Vagina (tissue), 2 donors: ENCODE measurements at regions not wholly inside any gene's neighbourhood (a gene's known extent, or its start where the extent isn't known, plus 50 kb on each side); places are given as distances from the start of the nearest gene placed in this dataset.

Source experiments
- DNase-seq, 2 donors: peaks; one replicate each; pipeline ENCODE4 v3.0.0-alpha.2; 2017; ENCODE audit errors: extremely low spot score in 2 of 2
- H3K27ac ChIP-seq: fragments of 200-600 bp; sonication (generic); one replicate; pipeline ENCODE4 v1.5.1; 2019
- H3K27me3 ChIP-seq: fragments of 200-600 bp; sonication (generic); one replicate; pipeline ENCODE4 v1.5.1; 2019
- H3K36me3 ChIP-seq, 2 donors: fragments of 200-600 bp; sonication (generic); one replicate each; pipeline ENCODE4 v1.5.1; 2017 to 2019
- H3K4me1 ChIP-seq: fragments of 200-600 bp; sonication (generic); one replicate; pipeline ENCODE4 v1.5.1; 2019
- H3K4me3 ChIP-seq, 2 donors: fragments of 200-600 bp; sonication (generic); 1 replicate in 1 of 2; 2 replicates in 1 of 2; pipeline ENCODE4 v1.5.1; 2016 to 2019
- H3K9me3 ChIP-seq: fragments of 200-600 bp; sonication (generic); one replicate; pipeline ENCODE4 v1.5.1; 2019
- POLR2A ChIP-seq, 2 donors: fragments of 450-650 bp; IDR thresholded peaks; one replicate each; pipeline ENCODE4 v1.6.1; 2017; ENCODE audit warnings: antibody characterized with exemption in 2 of 2, mild to moderate bottlenecking in 2 of 2, moderate library complexity in 2 of 2
- POLR2AphosphoS5 ChIP-seq, 2 donors: sonication (generic); formaldehyde crosslinking; IDR thresholded peaks; one replicate each; pipeline ENCODE4 v1.9.0; 2017; ENCODE audit warnings: antibody characterized with exemption in 2 of 2, mild to moderate bottlenecking in 2 of 2, low read depth in 1 of 2; ENCODE audit not compliant: insufficient read depth in 1 of 2
- intact Hi-C: fragments of 100-400 bp; cut with DNase I; formaldehyde crosslinking; loops from one replicate; pipeline ENCODE4 v1.15.1; 2023
- TF ChIP-seq, protein P1 (sequence below), 3 experiments: fragments of 450-650 bp in 2 of 3; fragments of 200-600 bp in 1 of 3; sonication (generic) in 1 of 3; IDR thresholded peaks; one replicate each; pipeline ENCODE4 v1.5.1; 2017 to 2019; ENCODE audit warnings: antibody characterized with exemption in 3 of 3, mild to moderate bottlenecking in 2 of 3, moderate library complexity in 2 of 3

DNA sequence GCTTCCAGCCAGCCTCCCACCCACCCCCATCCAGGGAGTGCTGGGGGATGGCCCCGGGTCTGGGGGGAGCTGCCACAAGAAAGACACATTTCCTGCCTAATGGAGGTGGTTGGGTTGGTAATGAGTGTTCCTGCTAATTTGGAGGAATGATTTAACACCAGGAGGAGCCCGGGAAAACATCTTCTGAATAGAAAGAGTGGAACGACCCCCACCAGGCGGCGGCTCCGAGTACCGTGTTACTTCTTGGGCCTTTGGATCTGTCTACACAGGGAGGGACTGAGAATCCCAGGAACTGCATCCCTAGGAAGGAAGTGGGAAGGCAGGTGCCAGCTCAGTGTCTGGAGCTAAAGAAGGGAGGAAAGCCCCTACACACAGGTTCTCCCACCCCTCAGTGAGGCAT, 64.6 kb downstream of the TSPAN17 start:
- intact Hi-C loops: no loop called here
- Histone ChIP-seq H3K4me3 (no peak overlapping the region), H3K27me3 (no peaks in the 10 kb centered on the region), H3K27ac (no peak overlapping the region), H3K36me3 (no peaks in the 10 kb centered on the region), H3K9me3 (no peaks in the 10 kb centered on the region), H3K4me1 (no peaks in the 10 kb centered on the region)
- TF ChIP-seq POLR2A (IDR thresholded peaks at IDR 0.05): no peak
- no peak for TF ChIP-seq POLR2AphosphoS5 (IDR thresholded peaks at IDR 0.05; ENCODE audit: insufficient read depth in 1 of 2, low read depth in 1 of 2)
- TF ChIP-seq, protein P1, sequence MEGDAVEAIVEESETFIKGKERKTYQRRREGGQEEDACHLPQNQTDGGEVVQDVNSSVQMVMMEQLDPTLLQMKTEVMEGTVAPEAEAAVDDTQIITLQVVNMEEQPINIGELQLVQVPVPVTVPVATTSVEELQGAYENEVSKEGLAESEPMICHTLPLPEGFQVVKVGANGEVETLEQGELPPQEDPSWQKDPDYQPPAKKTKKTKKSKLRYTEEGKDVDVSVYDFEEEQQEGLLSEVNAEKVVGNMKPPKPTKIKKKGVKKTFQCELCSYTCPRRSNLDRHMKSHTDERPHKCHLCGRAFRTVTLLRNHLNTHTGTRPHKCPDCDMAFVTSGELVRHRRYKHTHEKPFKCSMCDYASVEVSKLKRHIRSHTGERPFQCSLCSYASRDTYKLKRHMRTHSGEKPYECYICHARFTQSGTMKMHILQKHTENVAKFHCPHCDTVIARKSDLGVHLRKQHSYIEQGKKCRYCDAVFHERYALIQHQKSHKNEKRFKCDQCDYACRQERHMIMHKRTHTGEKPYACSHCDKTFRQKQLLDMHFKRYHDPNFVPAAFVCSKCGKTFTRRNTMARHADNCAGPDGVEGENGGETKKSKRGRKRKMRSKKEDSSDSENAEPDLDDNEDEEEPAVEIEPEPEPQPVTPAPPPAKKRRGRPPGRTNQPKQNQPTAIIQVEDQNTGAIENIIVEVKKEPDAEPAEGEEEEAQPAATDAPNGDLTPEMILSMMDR (IDR thresholded peaks at IDR 0.05): no peak
- no peak for DNase-seq

DNA sequence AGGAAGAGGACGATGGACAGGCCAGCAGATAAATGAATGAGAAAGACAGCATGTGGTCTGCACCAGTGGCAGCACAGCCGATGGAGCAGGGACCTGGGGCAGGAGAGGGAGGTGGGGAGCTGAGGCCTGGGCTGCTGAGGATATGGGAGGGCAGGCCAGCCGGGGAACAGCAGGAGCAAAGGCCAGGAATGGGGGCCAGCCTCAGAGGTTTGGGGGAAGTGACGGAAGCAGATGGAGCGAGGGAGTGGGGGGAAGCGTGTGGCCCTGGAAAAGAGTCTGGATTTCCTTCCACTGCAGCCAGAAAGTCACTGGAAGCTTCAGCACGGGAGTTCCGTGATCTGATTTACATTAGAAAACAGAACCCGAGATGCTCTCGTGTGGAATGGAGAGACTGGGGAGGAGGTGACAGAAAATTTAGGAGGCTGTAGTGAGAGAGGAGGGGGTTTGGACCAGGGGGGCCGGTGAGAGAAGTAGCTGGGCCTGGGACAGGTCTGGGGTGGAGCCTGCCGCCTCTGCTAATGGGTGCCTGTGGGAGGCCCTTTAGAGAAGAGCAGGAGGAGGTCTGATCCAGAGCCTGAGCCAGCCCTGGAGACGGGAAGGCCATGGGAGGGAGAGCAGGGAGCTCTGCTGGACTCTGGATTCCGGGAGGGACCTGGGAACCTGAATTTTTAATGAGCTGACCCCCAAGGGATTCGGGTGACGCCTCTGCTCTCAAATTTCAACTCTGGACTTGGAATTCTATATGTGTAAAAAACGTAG, 65.4 kb downstream of the TSPAN17 start:
- H3K9me3 ChIP-seq: no peaks in the 10 kb centered on the region
- no peaks in the 10 kb centered on the region for H3K4me1 ChIP-seq
- H3K27me3 ChIP-seq: no peaks in the 10 kb centered on the region
- DNase-seq: no peak
- intact Hi-C loops: no loop called here
- no peak overlapping the region for H3K4me3 ChIP-seq
- no peaks in the 10 kb centered on the region for H3K36me3 ChIP-seq
- TF ChIP-seq POLR2A (IDR thresholded peaks at IDR 0.05) (no peak), POLR2AphosphoS5 (IDR thresholded peaks at IDR 0.05; ENCODE audit: insufficient read depth in 1 of 2, low read depth in 1 of 2) (no peak)
- TF ChIP-seq, protein P1 (IDR thresholded peaks at IDR 0.05): no peak
- no peak overlapping the region for H3K27ac ChIP-seq

DNA sequence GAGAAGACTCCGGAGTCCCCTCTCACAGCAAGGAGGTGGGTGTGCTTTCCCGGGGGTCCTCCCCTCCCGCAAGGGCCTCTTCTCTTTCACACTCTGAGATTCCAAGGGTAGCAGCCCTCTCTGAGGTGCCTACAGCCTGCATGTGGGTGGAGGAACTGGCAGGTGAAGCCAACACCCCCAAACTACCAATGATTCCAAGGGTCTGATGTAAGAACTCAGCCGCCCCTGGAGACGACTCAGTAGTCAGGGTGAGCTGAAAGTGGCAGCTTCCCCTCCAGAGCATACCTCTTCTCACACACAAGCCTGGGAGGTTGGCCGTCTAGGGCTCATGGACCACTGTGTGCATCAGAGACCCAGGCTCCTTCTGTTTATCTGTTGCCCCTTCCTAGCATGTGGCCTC, 66.1 kb downstream of the TSPAN17 start:
- intact Hi-C loops: no loop called here
- TF ChIP-seq, protein P1 (IDR thresholded peaks at IDR 0.05): no peak
- TF ChIP-seq POLR2AphosphoS5 (IDR thresholded peaks at IDR 0.05; ENCODE audit: insufficient read depth in 1 of 2, low read depth in 1 of 2): no peak
- TF ChIP-seq POLR2A (IDR thresholded peaks at IDR 0.05): no peak
- no peak for DNase-seq
- Histone ChIP-seq H3K4me1 (no peaks in the 10 kb centered on the region), H3K9me3 (no peaks in the 10 kb centered on the region), H3K27me3 (no peaks in the 10 kb centered on the region), H3K27ac (no peak overlapping the region), H3K36me3 (no peaks in the 10 kb centered on the region), H3K4me3 (no peak overlapping the region)

DNA sequence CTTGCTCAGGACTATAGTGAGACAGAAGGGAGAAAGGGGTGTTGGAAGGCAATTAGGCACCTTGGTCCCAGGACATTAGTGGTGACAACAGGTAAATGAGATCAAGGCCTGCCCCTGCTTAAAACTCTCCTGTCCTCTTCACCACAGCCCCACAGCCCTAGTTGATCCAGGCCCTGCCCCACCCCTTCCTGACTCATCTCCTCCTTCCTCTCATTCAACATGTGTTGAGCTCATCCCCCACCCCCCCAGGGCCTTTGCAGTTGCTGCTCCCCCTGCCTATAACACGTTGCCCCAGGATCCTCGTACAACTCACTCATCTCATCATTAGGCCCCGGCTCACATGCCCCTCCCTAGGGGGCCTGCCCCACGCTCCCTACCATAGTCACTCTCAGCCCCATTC, 66.8 kb downstream of the TSPAN17 start:
- intact Hi-C loops: no loop called here
- Histone ChIP-seq H3K27me3 (no peaks in the 10 kb centered on the region), H3K4me1 (no peaks in the 10 kb centered on the region), H3K36me3 (no peaks in the 10 kb centered on the region), H3K9me3 (no peaks in the 10 kb centered on the region), H3K27ac (no peak overlapping the region), H3K4me3 (no peak overlapping the region)
- TF ChIP-seq, protein P1 (IDR thresholded peaks at IDR 0.05): no peak
- TF ChIP-seq POLR2AphosphoS5 (IDR thresholded peaks at IDR 0.05; ENCODE audit: insufficient read depth in 1 of 2, low read depth in 1 of 2): no peak
- no peak for TF ChIP-seq POLR2A (IDR thresholded peaks at IDR 0.05)
- DNase-seq: no peak

DNA sequence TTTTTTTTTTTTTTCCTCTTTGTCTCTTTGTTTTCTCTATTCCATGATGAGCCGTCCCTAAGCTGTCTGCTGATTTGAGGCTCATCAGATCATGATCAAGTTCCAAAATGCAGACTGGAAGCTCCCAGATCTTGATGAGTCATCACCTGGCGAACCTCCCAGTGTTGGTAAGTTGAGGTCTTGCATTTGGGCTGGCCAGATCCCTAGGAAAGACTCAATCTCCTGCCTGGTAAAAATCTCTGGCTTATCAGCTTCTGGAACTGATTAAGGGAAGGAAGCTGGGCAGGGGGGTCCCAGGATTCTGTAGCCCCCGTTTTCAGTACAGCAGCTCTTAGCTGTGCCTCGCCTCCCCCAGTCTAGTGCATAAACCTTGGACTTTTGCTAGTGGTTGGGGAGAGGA, 69.0 kb downstream of the TSPAN17 start:
- H3K36me3 ChIP-seq: no peaks in the 10 kb centered on the region
- H3K9me3 ChIP-seq: no peaks in the 10 kb centered on the region
- DNase-seq: no peak
- no peaks in the 10 kb centered on the region for H3K4me1 ChIP-seq
- H3K27me3 ChIP-seq: no peaks in the 10 kb centered on the region
- TF ChIP-seq, protein P1 (IDR thresholded peaks at IDR 0.05): no peak
- TF ChIP-seq POLR2A (IDR thresholded peaks at IDR 0.05) (no peak), POLR2AphosphoS5 (IDR thresholded peaks at IDR 0.05; ENCODE audit: insufficient read depth in 1 of 2, low read depth in 1 of 2) (no peak)
- intact Hi-C loops: no loop called here
- H3K27ac ChIP-seq: no peak overlapping the region
- no peak overlapping the region for H3K4me3 ChIP-seq
